Keratinocyte (primary cell): ENCODE measurements at regions not wholly inside any gene's neighbourhood (a gene's known extent, or its start where the extent isn't known, plus 50 kb on each side); places are given as distances from the start of the nearest gene placed in this dataset.

Source experiments
- DNase-seq: peaks from one replicate; pipeline ENCODE4 v3.0.0-alpha.2; 2011; ENCODE audit warnings: low read depth, missing footprints, low spot score
- FAIRE-seq: peaks from 2 replicates; lab custom pipeline; 2011; peaks lifted over from hg19 to GRCh38; lab: Jason Lieb, UNC
- H2AFZ ChIP-seq: 2 replicates; pipeline ENCODE4 v1.6.0; 2012; ENCODE audit warnings: low read length, control low read depth, inconsistent platforms; ENCODE audit not compliant: control insufficient read depth
- H3K27ac ChIP-seq: 2 replicates; pipeline ENCODE4 v1.5.1; 2011; ENCODE audit warnings: low read length; ENCODE audit not compliant: control insufficient read depth, insufficient read depth
- H3K27me3 ChIP-seq: 3 replicates; pipeline ENCODE4 v1.6.0; 2011; ENCODE audit warnings: low read length; ENCODE audit not compliant: control insufficient read depth, insufficient read depth; ENCODE audit errors: extremely low read depth
- H3K36me3 ChIP-seq, 2 experiments: 2 replicates in 1 of 2; 3 replicates in 1 of 2; pipeline ENCODE4 v1.5.1; 2011; ENCODE audit warnings: low read length in 2 of 2, mild to moderate bottlenecking in 1 of 2; ENCODE audit not compliant: control insufficient read depth in 2 of 2, insufficient read depth in 2 of 2; ENCODE audit errors: extremely low read depth in 1 of 2
- H3K4me1 ChIP-seq: 3 replicates; pipeline ENCODE4 v1.5.1; 2011; ENCODE audit warnings: low read length; ENCODE audit not compliant: control insufficient read depth, insufficient read depth; ENCODE audit errors: extremely low read depth
- H3K4me2 ChIP-seq: 3 replicates; pipeline ENCODE4 v1.6.0; 2011; ENCODE audit warnings: low read depth, low read length; ENCODE audit not compliant: control insufficient read depth, insufficient read depth; ENCODE audit errors: extremely low read depth
- H3K4me3 ChIP-seq, 3 experiments: fragments of 200-600 bp in 1 of 3; sonication (generic) in 1 of 3; 2 replicates in 2 of 3; 3 replicates in 1 of 3; pipeline ENCODE4 v1.5.1; 2011 to 2016; ENCODE audit warnings: low read length in 3 of 3, mild to moderate bottlenecking in 3 of 3, control low read depth in 2 of 3, inconsistent platforms in 1 of 3, low read depth in 1 of 3, mixed read lengths in 1 of 3, mixed run types in 1 of 3, moderate library complexity in 1 of 3; ENCODE audit not compliant: control insufficient read depth in 2 of 3, insufficient read depth in 2 of 3; ENCODE audit errors: extremely low read depth in 1 of 3
- H3K79me2 ChIP-seq: 2 replicates; pipeline ENCODE4 v1.6.0; 2012; ENCODE audit warnings: low read length; ENCODE audit not compliant: control insufficient read depth, insufficient read depth
- H3K9ac ChIP-seq: 3 replicates; pipeline ENCODE4 v1.6.0; 2011; ENCODE audit warnings: low read length; ENCODE audit not compliant: control insufficient read depth, insufficient read depth; ENCODE audit errors: extremely low read depth
- H3K9me1 ChIP-seq: 3 replicates; pipeline ENCODE4 v1.6.0; 2011; ENCODE audit warnings: low read length; ENCODE audit not compliant: control insufficient read depth, insufficient read depth; ENCODE audit errors: extremely low read depth
- H3K9me3 ChIP-seq: 2 replicates; pipeline ENCODE4 v1.5.1; 2012; ENCODE audit warnings: low read depth, low read length; ENCODE audit not compliant: control insufficient read depth
- H4K20me1 ChIP-seq: 3 replicates; pipeline ENCODE4 v1.6.0; 2011; ENCODE audit warnings: low read length; ENCODE audit not compliant: control insufficient read depth, insufficient read depth; ENCODE audit errors: extremely low read depth
- EZH2 ChIP-seq: IDR thresholded peaks from one replicate; pipeline ENCODE4 v1.6.1; 2012; ENCODE audit warnings: inconsistent platforms, mild to moderate bottlenecking, low read length, moderate library complexity
- dilution Hi-C: fragments of 300-500 bp; cut with MboI; formaldehyde crosslinking; loops from one replicate; pipeline ENCODE4 v1.7.0; 2020; ENCODE audit warnings: low sequenced_read_pairs; ENCODE audit not compliant: extremely low pct_ligation_motif_present
- TF ChIP-seq, protein P1 (sequence below), 3 experiments: IDR thresholded peaks in 1 of 3; conservative IDR thresholded peaks in 1 of 3; optimal IDR thresholded peaks in 1 of 3; 2 replicates in 2 of 3; 3 replicates in 1 of 3; pipeline versions ENCODE3 to v1.5.1; 2011; ENCODE audit warnings: low read length in 3 of 3, mild to moderate bottlenecking in 3 of 3, moderate library complexity in 2 of 3, control low read depth in 1 of 3, inconsistent platforms in 1 of 3; ENCODE audit not compliant: insufficient read depth in 2 of 3; ENCODE audit errors: extremely low read depth in 1 of 3

DNA sequence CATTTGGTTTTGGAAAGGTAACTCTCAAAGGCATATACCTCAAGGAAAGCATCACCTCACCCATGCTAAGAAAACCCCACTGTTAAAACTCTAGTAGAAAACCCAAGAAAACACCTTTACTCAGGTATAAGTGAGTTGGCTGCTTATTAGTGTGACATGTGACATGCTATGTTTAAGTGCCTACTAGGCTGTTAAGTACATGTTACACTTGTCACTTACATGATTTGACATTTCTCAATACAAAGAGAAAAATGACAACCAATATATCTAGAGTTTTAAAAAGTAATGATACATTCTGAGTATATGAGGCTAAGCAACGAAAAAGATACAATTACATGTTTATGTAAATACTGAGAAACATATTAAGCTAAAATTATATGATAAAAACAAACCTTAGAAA lies 1548.3 kb upstream of the TENM3 start:
- no peaks in the 10 kb centered on the region for H3K79me2 ChIP-seq
- H3K9me1 ChIP-seq: no peaks in the 10 kb centered on the region
- DNase-seq (no peak), FAIRE-seq (no peak)
- no peaks in the 10 kb centered on the region for H3K27me3 ChIP-seq
- no peak overlapping the region for H3K4me2 ChIP-seq
- H3K4me1 ChIP-seq: no peaks in the 10 kb centered on the region
- H2AFZ ChIP-seq: no peak overlapping the region
- H3K27ac ChIP-seq: no peak overlapping the region
- no peak overlapping the region for H3K9ac ChIP-seq
- no peaks in the 10 kb centered on the region for H3K36me3 ChIP-seq
- no peak overlapping the region for H3K4me3 ChIP-seq
- no peaks in the 10 kb centered on the region for H4K20me1 ChIP-seq
- H3K9me3 ChIP-seq: no peaks in the 10 kb centered on the region
- dilution Hi-C loops: no loop called here
- TF ChIP-seq, protein P1, sequence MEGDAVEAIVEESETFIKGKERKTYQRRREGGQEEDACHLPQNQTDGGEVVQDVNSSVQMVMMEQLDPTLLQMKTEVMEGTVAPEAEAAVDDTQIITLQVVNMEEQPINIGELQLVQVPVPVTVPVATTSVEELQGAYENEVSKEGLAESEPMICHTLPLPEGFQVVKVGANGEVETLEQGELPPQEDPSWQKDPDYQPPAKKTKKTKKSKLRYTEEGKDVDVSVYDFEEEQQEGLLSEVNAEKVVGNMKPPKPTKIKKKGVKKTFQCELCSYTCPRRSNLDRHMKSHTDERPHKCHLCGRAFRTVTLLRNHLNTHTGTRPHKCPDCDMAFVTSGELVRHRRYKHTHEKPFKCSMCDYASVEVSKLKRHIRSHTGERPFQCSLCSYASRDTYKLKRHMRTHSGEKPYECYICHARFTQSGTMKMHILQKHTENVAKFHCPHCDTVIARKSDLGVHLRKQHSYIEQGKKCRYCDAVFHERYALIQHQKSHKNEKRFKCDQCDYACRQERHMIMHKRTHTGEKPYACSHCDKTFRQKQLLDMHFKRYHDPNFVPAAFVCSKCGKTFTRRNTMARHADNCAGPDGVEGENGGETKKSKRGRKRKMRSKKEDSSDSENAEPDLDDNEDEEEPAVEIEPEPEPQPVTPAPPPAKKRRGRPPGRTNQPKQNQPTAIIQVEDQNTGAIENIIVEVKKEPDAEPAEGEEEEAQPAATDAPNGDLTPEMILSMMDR (optimal IDR thresholded peaks at IDR 0.05 in 1 of 3, IDR thresholded peaks at IDR 0.05 in 1 of 3, conservative IDR thresholded peaks at IDR 0.05 in 1 of 3; ENCODE audit: extremely low read depth in 1 of 3, insufficient read depth in 2 of 3, low read length in 3 of 3): no peak
- TF ChIP-seq EZH2: no peak

DNA sequence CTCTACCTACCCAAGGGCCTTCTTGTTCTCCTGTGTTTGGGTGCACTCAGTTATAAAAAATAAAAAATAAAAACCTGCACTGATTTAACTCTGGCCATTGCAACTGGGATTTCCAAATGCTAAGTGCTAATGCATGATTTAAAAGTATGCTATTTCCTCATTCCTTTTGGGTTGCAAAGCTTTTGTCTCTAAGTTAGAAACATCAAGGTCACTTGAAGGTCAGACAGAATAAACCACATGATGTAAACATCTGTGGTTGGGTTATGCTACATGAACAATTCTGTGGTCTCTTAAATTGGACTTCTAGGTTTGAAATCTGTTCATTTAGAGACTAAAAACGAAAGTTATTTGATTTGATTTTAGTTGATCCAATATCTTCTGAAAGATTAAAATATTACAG lies 1547.4 kb upstream of the TENM3 start:
- Histone ChIP-seq H3K4me3 (no peak overlapping the region), H3K9me1 (no peaks in the 10 kb centered on the region), H2AFZ (no peak overlapping the region), H4K20me1 (no peaks in the 10 kb centered on the region), H3K9me3 (no peaks in the 10 kb centered on the region), H3K27ac (no peak overlapping the region), H3K4me2 (no peak overlapping the region), H3K36me3 (no peaks in the 10 kb centered on the region), H3K27me3 (no peaks in the 10 kb centered on the region), H3K79me2 (no peaks in the 10 kb centered on the region), H3K4me1 (no peaks in the 10 kb centered on the region), H3K9ac (no peak overlapping the region)
- TF ChIP-seq, protein P1 (optimal IDR thresholded peaks at IDR 0.05 in 1 of 3, IDR thresholded peaks at IDR 0.05 in 1 of 3, conservative IDR thresholded peaks at IDR 0.05 in 1 of 3; ENCODE audit: extremely low read depth in 1 of 3, insufficient read depth in 2 of 3, low read length in 3 of 3): no peak
- TF ChIP-seq EZH2: no peak
- no peak for FAIRE-seq
- no peak for DNase-seq
- dilution Hi-C loops: no loop called here
